PFSK-1 (cell line): ENCODE measurements at regions not wholly inside any gene's neighbourhood (a gene's known extent, or its start where the extent isn't known, plus 50 kb on each side); places are given as distances from the start of the nearest gene placed in this dataset.

ENCODE experiments used
- FOXP2 ChIP-seq: optimal IDR thresholded peaks from 2 replicates; pipeline ENCODE3; 2011; ENCODE audit warnings: borderline replicate concordance, control low read depth, inconsistent platforms; ENCODE audit not compliant: insufficient read depth; ENCODE audit errors: extremely low read length, extremely low read depth
- POLR2AphosphoS5 ChIP-seq: IDR thresholded peaks from 2 replicates; pipeline ENCODE4 v1.6.1; 2012; ENCODE audit warnings: low read depth, mild to moderate bottlenecking, control low read depth, low read length, moderate library complexity
- REST ChIP-seq, 2 experiments: IDR thresholded peaks; 2 replicates each; pipeline versions ENCODE4 v1.6.1 to v1.8.0; 2011 to 2012; ENCODE audit warnings: low read depth in 2 of 2, low read length in 2 of 2, control low read depth in 1 of 2, inconsistent platforms in 1 of 2, mild to moderate bottlenecking in 1 of 2, moderate library complexity in 1 of 2; ENCODE audit not compliant: insufficient read depth in 1 of 2
- SIN3A ChIP-seq: IDR thresholded peaks from 2 replicates; pipeline ENCODE4 v1.6.1; 2012; ENCODE audit warnings: mild to moderate bottlenecking, low read length, moderate library complexity, borderline replicate concordance; ENCODE audit not compliant: insufficient read depth
- TAF1 ChIP-seq: IDR thresholded peaks from 2 replicates; pipeline ENCODE4 v1.6.1; 2012; ENCODE audit warnings: low read length, control low read depth, borderline replicate concordance; ENCODE audit not compliant: insufficient read depth

GRCh38 chr9:107090218-107090617 is 192.9 kb upstream of the RAD23B start:
- TF ChIP-seq SIN3A (no peak), POLR2AphosphoS5 (no peak), TAF1 (no peak), FOXP2 (no peak), REST (IDR thresholded peaks at IDR 0.05; ENCODE audit: insufficient read depth in 1 of 2, low read depth in 2 of 2, low read length in 2 of 2) (no peak)

- no peak for TF ChIP-seq REST (IDR thresholded peaks at IDR 0.05; ENCODE audit: insufficient read depth in 1 of 2, low read depth in 2 of 2, low read length in 2 of 2)
- TF ChIP-seq FOXP2 = no peak
- no peak for TF ChIP-seq TAF1
- no peak for TF ChIP-seq POLR2AphosphoS5
- no peak for TF ChIP-seq SIN3A
These were observed 189.6 kb upstream of the RAD23B start for GRCh38 chr9:107093365-107094060.

- TF ChIP-seq TAF1 (no peak), POLR2AphosphoS5 (no peak), REST (IDR thresholded peaks at IDR 0.05; ENCODE audit: insufficient read depth in 1 of 2, low read depth in 2 of 2, low read length in 2 of 2) (no peak), SIN3A (no peak), FOXP2 (no peak)
These were observed 188.7 kb upstream of the RAD23B start for GRCh38 chr9:107094370-107094769.

GRCh38 chr9:107100591-107100990 is 182.5 kb upstream of the RAD23B start:
- no peak for TF ChIP-seq TAF1
- no peak for TF ChIP-seq REST (IDR thresholded peaks at IDR 0.05; ENCODE audit: insufficient read depth in 1 of 2, low read depth in 2 of 2, low read length in 2 of 2)
- TF ChIP-seq SIN3A = no peak
- TF ChIP-seq POLR2AphosphoS5 = no peak
- TF ChIP-seq FOXP2 = no peak

GRCh38 chr9:107102011-107102410 is 181.1 kb upstream of the RAD23B start:
- TF ChIP-seq FOXP2 (no peak), POLR2AphosphoS5 (no peak), REST (IDR thresholded peaks at IDR 0.05; ENCODE audit: insufficient read depth in 1 of 2, low read depth in 2 of 2, low read length in 2 of 2) (no peak)
